Stimulated activated CD8-positive, alpha-beta memory T cell treated with anti-CD3 and anti-CD28 coated beads, Interleukin-4, amount 100 ng/mL, for 48 hours (primary cell): ENCODE measurements at regions not wholly inside any gene's neighbourhood (a gene's known extent, or its start where the extent isn't known, plus 50 kb on each side); places are given as distances from the start of the nearest gene placed in this dataset.

Source experiments
- DNase-seq: peaks from one replicate; pipeline ENCODE4 v3.0.0-alpha.2; 2020

- no peak for DNase-seq
These were observed 52.5 kb upstream of the PITX2 start for GRCh38 chr4:110675426-110675825.

- no peak for DNase-seq
These were observed 53.4 kb upstream of the PITX2 start for GRCh38 chr4:110676241-110676640.

GRCh38 chr4:110678517-110679227 is 55.8 kb upstream of the PITX2 start:
- DNase-seq, result no peak

GRCh38 chr4:110680265-110680664 is 57.4 kb upstream of the PITX2 start:
- DNase-seq, result no peak

GRCh38 chr4:110681381-110681780 is 58.5 kb upstream of the PITX2 start:
- DNase-seq, result no peak

- DNase-seq, result no peak
These were observed 59.4 kb upstream of the PITX2 start for GRCh38 chr4:110682311-110682710.

GRCh38 chr4:110683601-110684000 is 60.7 kb upstream of the PITX2 start:
- DNase-seq, result no peak

- no peak for DNase-seq
These were observed 79.4 kb upstream of the PITX2 start for GRCh38 chr4:110702326-110702725.

- no peak for DNase-seq
These were observed 82.0 kb upstream of the PITX2 start for GRCh38 chr4:110704748-110705439.

- DNase-seq, result no peak
These were observed 82.5 kb upstream of the PITX2 start for GRCh38 chr4:110705440-110705782.

GRCh38 chr4:110710070-110710469 is 87.2 kb upstream of the PITX2 start:
- DNase-seq, result no peak

GRCh38 chr4:110712486-110712885 is 89.6 kb upstream of the PITX2 start:
- no peak for DNase-seq

GRCh38 chr4:110730318-110730717 is 107.4 kb upstream of the PITX2 start:
- no peak for DNase-seq

GRCh38 chr4:110733901-110734300 is 111.0 kb upstream of the PITX2 start:
- no peak for DNase-seq

- DNase-seq, result no peak
These were observed 112.8 kb upstream of the PITX2 start for GRCh38 chr4:110735686-110736085.

GRCh38 chr4:110737931-110738330 is 115.1 kb upstream of the PITX2 start:
- no peak for DNase-seq

- no peak for DNase-seq
These were observed 119.3 kb upstream of the PITX2 start for GRCh38 chr4:110742143-110742542.

- DNase-seq, result no peak
These were observed 125.2 kb upstream of the PITX2 start for GRCh38 chr4:110748071-110748470.

- DNase-seq, result no peak
These were observed 128.3 kb upstream of the PITX2 start for GRCh38 chr4:110751183-110751582.

- DNase-seq, result no peak
These were observed 129.1 kb upstream of the PITX2 start for GRCh38 chr4:110751986-110752385.

- DNase-seq, result no peak
These were observed 130.6 kb upstream of the PITX2 start for GRCh38 chr4:110753466-110753865.

GRCh38 chr4:110754716-110755115 is 131.8 kb upstream of the PITX2 start:
- no peak for DNase-seq

GRCh38 chr4:110769578-110769977 is 146.7 kb upstream of the PITX2 start:
- no peak for DNase-seq

- no peak for DNase-seq
These were observed 147.5 kb upstream of the PITX2 start for GRCh38 chr4:110770353-110770752.

- no peak for DNase-seq
These were observed 155.6 kb upstream of the PITX2 start for GRCh38 chr4:110778521-110778920.
